IMR-90 (cell line): ENCODE measurements at regions not wholly inside any gene's neighbourhood (a gene's known extent, or its start where the extent isn't known, plus 50 kb on each side); places are given as distances from the start of the nearest gene placed in this dataset.

Experiments
- ATAC-seq: fragments of 200-7000 bp; cut with Tn5 transposase; 2 replicates; pipeline ENCODE4 v1.9.1; 2020; ENCODE audit warnings: low read depth, mild to moderate bottlenecking, moderate library complexity
- BruUV-seq: library from RNA; stranded (reverse); fragments of 400-500 nt; replicated peaks from 2 replicates; lab custom pipeline; 2021; lab: Mats Ljungman, UMichigan
- CTCF ChIA-PET: fragments of 300-600 bp; formaldehyde crosslinking; extraction: SDS; loops from one replicate; lab custom pipeline; 2021; ENCODE audit warnings: antibody characterized with exemption; lab: Yijun Ruan, JAX
- POLR2A ChIA-PET: fragments of 300-600 bp; sonication (Branson Sonifier 250); formaldehyde crosslinking; loops from one replicate; lab custom pipeline; 2022; ENCODE audit warnings: antibody characterized with exemption; ENCODE audit not compliant: unreplicated experiment; lab: Charles Lee
- DNase-seq: peaks from one replicate; pipeline ENCODE4 v3.0.0; 2013
- H2AFZ ChIP-seq: replicated peaks from 2 replicates; pipeline ENCODE3; 2013; ENCODE audit warnings: low read length, mild to moderate bottlenecking; ENCODE audit not compliant: poor library complexity
- H2AK5ac ChIP-seq: 2 replicates; pipeline ENCODE4 v1.6.1; 2013; ENCODE audit warnings: low read depth, low read length, inconsistent platforms
- H2AK9ac ChIP-seq: replicated peaks from 2 replicates; pipeline ENCODE3; 2013; ENCODE audit warnings: mild to moderate bottlenecking, low read depth, low read length, moderate library complexity; ENCODE audit not compliant: poor library complexity
- H2BK120ac ChIP-seq: 2 replicates; pipeline ENCODE4 v1.6.1; 2013; ENCODE audit warnings: low read depth, low read length, inconsistent platforms
- H2BK15ac ChIP-seq: 3 replicates; pipeline ENCODE4 v1.6.1; 2013; ENCODE audit warnings: low read depth, low read length, inconsistent platforms
- H2BK20ac ChIP-seq: 2 replicates; pipeline ENCODE4 v1.6.1; 2013; ENCODE audit warnings: low read depth, mild to moderate bottlenecking, inconsistent platforms, low read length, moderate library complexity
- H2BK5ac ChIP-seq: 2 replicates; pipeline ENCODE4 v1.6.1; 2013; ENCODE audit warnings: mild to moderate bottlenecking, low read depth, low read length, inconsistent platforms; ENCODE audit not compliant: poor library complexity, severe bottlenecking
- H3K14ac ChIP-seq: replicated peaks from 2 replicates; pipeline ENCODE4 v1.6.1; 2013; ENCODE audit warnings: low read depth, low read length, inconsistent platforms
- H3K18ac ChIP-seq: 2 replicates; pipeline ENCODE4 v1.6.1; 2013; ENCODE audit warnings: low read depth, low read length, control low read depth
- H3K23ac ChIP-seq: 2 replicates; pipeline ENCODE4 v1.6.1; 2013; ENCODE audit warnings: low read depth, low read length, inconsistent platforms
- H3K27ac ChIP-seq: 2 replicates; pipeline ENCODE4 v1.5.1; 2013; ENCODE audit warnings: mild to moderate bottlenecking, control low read depth, low read length; ENCODE audit not compliant: insufficient read depth
- H3K27me3 ChIP-seq: 2 replicates; pipeline ENCODE4 v1.6.1; 2013; ENCODE audit warnings: low read length; ENCODE audit not compliant: control insufficient read depth, insufficient read depth
- H3K36me3 ChIP-seq: 2 replicates; pipeline ENCODE4 v1.6.1; 2013; ENCODE audit warnings: low read length, mixed read lengths; ENCODE audit not compliant: control insufficient read depth, insufficient read depth
- H3K4ac ChIP-seq: 2 replicates; pipeline ENCODE4 v1.6.1; 2013; ENCODE audit warnings: low read depth, low read length, inconsistent platforms
- H3K4me1 ChIP-seq: 2 replicates; pipeline ENCODE4 v1.6.1; 2013; ENCODE audit warnings: low read length, mixed read lengths; ENCODE audit not compliant: control insufficient read depth, insufficient read depth
- H3K4me2 ChIP-seq: 2 replicates; pipeline ENCODE4 v1.6.1; 2013; ENCODE audit warnings: low read depth, mild to moderate bottlenecking, control low read depth, low read length, moderate library complexity
- H3K4me3 ChIP-seq: 2 replicates; pipeline ENCODE4 v1.5.1; 2013; ENCODE audit warnings: low read depth, mild to moderate bottlenecking, control low read depth, low read length, moderate library complexity; ENCODE audit not compliant: insufficient read depth
- H3K56ac ChIP-seq: 2 replicates; pipeline ENCODE4 v1.6.1; 2013; ENCODE audit warnings: low read length, inconsistent platforms; ENCODE audit not compliant: insufficient read depth; ENCODE audit errors: extremely low read depth
- H3K79me1 ChIP-seq, 2 experiments: 2 replicates each; pipeline ENCODE4 v1.6.1; 2013; ENCODE audit warnings: low read length in 2 of 2, inconsistent platforms in 1 of 2, low read depth in 1 of 2
- H3K9ac ChIP-seq: 2 replicates; pipeline ENCODE4 v1.6.1; 2013; ENCODE audit warnings: low read depth, low read length, control low read depth
- H3K9me1 ChIP-seq: 2 replicates; pipeline ENCODE4 v1.6.1; 2013; ENCODE audit warnings: low read length, inconsistent platforms; ENCODE audit not compliant: insufficient read depth
- H3K9me3 ChIP-seq: 2 replicates; pipeline ENCODE4 v1.6.1; 2013; ENCODE audit warnings: low read length; ENCODE audit not compliant: control insufficient read depth, insufficient read depth
- H4K20me1 ChIP-seq: 2 replicates; pipeline ENCODE4 v1.6.1; 2013; ENCODE audit warnings: low read length, inconsistent platforms; ENCODE audit not compliant: insufficient read depth
- H4K5ac ChIP-seq: 2 replicates; pipeline ENCODE4 v1.6.1; 2013; ENCODE audit warnings: mild to moderate bottlenecking, low read depth, low read length, control low read depth
- H4K8ac ChIP-seq, 2 experiments: 2 replicates each; pipeline ENCODE4 v1.6.1; 2013; ENCODE audit warnings: low read depth in 2 of 2, low read length in 2 of 2, control low read depth in 1 of 2, inconsistent platforms in 1 of 2
- H4K91ac ChIP-seq: 2 replicates; pipeline ENCODE4 v1.6.1; 2013; ENCODE audit warnings: low read depth, low read length, inconsistent platforms; ENCODE audit not compliant: insufficient read depth
- BHLHE40 ChIP-seq: fragments of 150-350 bp; IDR thresholded peaks from 2 replicates; pipeline ENCODE4 v1.6.1; 2016; ENCODE audit warnings: mild to moderate bottlenecking, low read depth, low read length
- CEBPB ChIP-seq: IDR thresholded peaks from 2 replicates; pipeline ENCODE4 v1.6.1; 2012; ENCODE audit warnings: low read depth, low read length, improper control_type of control experiment
- FOS ChIP-seq: fragments of 150-350 bp; IDR thresholded peaks from 2 replicates; pipeline ENCODE4 v1.6.1; 2016; ENCODE audit warnings: low read depth, low read length
- MAZ ChIP-seq: IDR thresholded peaks from 2 replicates; pipeline ENCODE4 v1.6.1; 2012; ENCODE audit warnings: low read depth, mild to moderate bottlenecking, low read length, improper control_type of control experiment, moderate library complexity, borderline replicate concordance
- MXI1 ChIP-seq: IDR thresholded peaks from 2 replicates; pipeline ENCODE4 v1.6.1; 2012; ENCODE audit warnings: low read depth, mild to moderate bottlenecking, low read length, moderate library complexity, borderline replicate concordance
- NFE2L2 ChIP-seq: fragments of 150-350 bp; IDR thresholded peaks from 2 replicates; pipeline ENCODE4 v1.6.1; 2016; ENCODE audit warnings: low read depth, mild to moderate bottlenecking, low read length
- RAD21 ChIP-seq: IDR thresholded peaks from 2 replicates; pipeline ENCODE4 v1.6.1; 2012; ENCODE audit warnings: low read length, improper control_type of control experiment
- RCOR1 ChIP-seq: IDR thresholded peaks from 2 replicates; pipeline ENCODE4 v1.6.1; 2012; ENCODE audit warnings: mild to moderate bottlenecking, low read length, improper control_type of control experiment; ENCODE audit not compliant: insufficient replicate concordance
- RFX5 ChIP-seq: IDR thresholded peaks from 2 replicates; pipeline ENCODE4 v1.8.0; 2012; ENCODE audit warnings: low read depth, mild to moderate bottlenecking, low read length, moderate library complexity
- SMC3 ChIP-seq: fragments of 150-350 bp; IDR thresholded peaks from 2 replicates; pipeline ENCODE4 v1.6.1; 2016; ENCODE audit warnings: low read depth, mild to moderate bottlenecking, antibody characterized with exemption, low read length, moderate library complexity
- WGBS, 2 experiments: methylation state at CpG; one replicate each; pipeline versions ENCODE4 v1.1.5 to v1.1.7; 2013; ENCODE audit warnings: missing lambda C conversion rate in 2 of 2; ENCODE audit not compliant: insufficient read length in 1 of 2; ENCODE audit errors: extremely low coverage in 2 of 2; 5-methylcytosine and 5-hydroxymethylcytosine counted together
- dilution Hi-C: fragments of 300-500 bp; cut with HindIII; formaldehyde crosslinking; loops from one replicate; pipeline ENCODE4 v1.14.3; 2018; ENCODE audit warnings: low sequenced_read_pairs; ENCODE audit not compliant: unreplicated experiment
- in situ Hi-C: fragments of 300-500 bp; cut with MboI; formaldehyde crosslinking; loops from 3 replicates; pipeline ENCODE4 v1.14.3; 2019; ENCODE audit warnings: low sequenced_read_pairs, inconsistent platforms, mixed read lengths
- intact Hi-C: fragments of 100-400 bp; cut with micrococcal nuclease; formaldehyde crosslinking; loops from 2 replicates; pipeline ENCODE4 v1.10.0; 2022
- TF ChIP-seq, protein P1 (sequence below): fragments of 150-350 bp; IDR thresholded peaks from 2 replicates; pipeline ENCODE4 v1.6.1; 2017; ENCODE audit warnings: mild to moderate bottlenecking, antibody characterized with exemption, low read length, low read depth

DNA sequence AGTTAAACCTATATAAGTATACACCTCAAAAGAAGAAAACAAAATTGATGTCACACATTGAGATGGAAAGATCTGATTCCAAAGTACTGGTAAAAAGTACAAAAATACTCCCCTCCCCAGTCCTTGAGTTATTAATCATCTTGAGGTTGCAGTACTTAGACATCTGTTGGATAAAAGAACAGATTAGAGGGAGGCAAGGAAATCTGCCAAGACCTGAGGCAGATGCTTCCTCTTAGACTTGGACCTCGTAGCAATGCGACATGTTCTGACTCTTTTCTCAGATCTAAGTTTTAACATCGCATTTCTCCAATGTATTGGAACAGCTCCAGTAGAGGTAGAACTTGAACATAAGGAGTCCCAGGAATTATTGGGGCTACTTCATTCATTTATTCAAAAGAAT is 187.9 kb upstream of the GRIN2B start:
- ChIA-PET POLR2A (no interaction called here), CTCF (no interaction called here)
- no peak overlapping the region for H4K5ac ChIP-seq
- no peak overlapping the region for H3K18ac ChIP-seq
- ATAC-seq = no peak
- H3K4ac ChIP-seq = no peak overlapping the region
- intact Hi-C loops (loop anchor here (5.0 to 10.0 kb wide), 3 partner anchors 632 to 1444 kb away; no protein-coding TSS in a partner anchor), dilution Hi-C loops (no loop called here), in situ Hi-C loops (loop anchor here (5.0 to 25.0 kb wide), 3 partner anchors 302 to 894 kb away; no protein-coding TSS in a partner anchor)
- no peak overlapping the region for H2BK5ac ChIP-seq
- WGBS, 2 experiments = no CpG with 5 or more reads among the region's 3 CpGs
- no peak overlapping the region for H4K91ac ChIP-seq
- no peak overlapping the region for H2BK15ac ChIP-seq
- no peaks in the 10 kb centered on the region for H3K9me3 ChIP-seq
- no peaks in the 10 kb centered on the region for H4K20me1 ChIP-seq
- H3K9ac ChIP-seq = no peak overlapping the region
- H2BK20ac ChIP-seq = no peak overlapping the region
- TF ChIP-seq MXI1 = no peak
- TF ChIP-seq, protein P1, sequence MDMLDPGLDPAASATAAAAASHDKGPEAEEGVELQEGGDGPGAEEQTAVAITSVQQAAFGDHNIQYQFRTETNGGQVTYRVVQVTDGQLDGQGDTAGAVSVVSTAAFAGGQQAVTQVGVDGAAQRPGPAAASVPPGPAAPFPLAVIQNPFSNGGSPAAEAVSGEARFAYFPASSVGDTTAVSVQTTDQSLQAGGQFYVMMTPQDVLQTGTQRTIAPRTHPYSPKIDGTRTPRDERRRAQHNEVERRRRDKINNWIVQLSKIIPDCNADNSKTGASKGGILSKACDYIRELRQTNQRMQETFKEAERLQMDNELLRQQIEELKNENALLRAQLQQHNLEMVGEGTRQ = no peak
- TF ChIP-seq MAZ = no peak
- no peak for TF ChIP-seq CEBPB
- TF ChIP-seq FOS = no peak
- no peak for TF ChIP-seq BHLHE40
- TF ChIP-seq RAD21 = no peak
- no peak for TF ChIP-seq SMC3
- TF ChIP-seq RCOR1 = no peak
- TF ChIP-seq NFE2L2 = no peak
- no peak for TF ChIP-seq RFX5
- no peak overlapping the region for H4K8ac ChIP-seq
- H3K27ac ChIP-seq = no peak overlapping the region
- no peaks in the 10 kb centered on the region for H3K79me1 ChIP-seq
- H3K4me1 ChIP-seq = no peaks in the 10 kb centered on the region
- no peak overlapping the region for H2BK120ac ChIP-seq
- H3K23ac ChIP-seq = no peak overlapping the region
- no peak overlapping the region for H3K4me2 ChIP-seq
- no peak overlapping the region for H3K56ac ChIP-seq
- DNase-seq = no peak
- H3K14ac ChIP-seq = no peak overlapping the region
- no peak overlapping the region for H2AK5ac ChIP-seq
- H3K4me3 ChIP-seq = no peak overlapping the region
- no peak overlapping the region for H2AK9ac ChIP-seq
- no peaks in the 10 kb centered on the region for H3K9me1 ChIP-seq
- H2AFZ ChIP-seq = no peak overlapping the region
- no peaks in the 10 kb centered on the region for H3K27me3 ChIP-seq
- H3K36me3 ChIP-seq = no peaks in the 10 kb centered on the region
- BruUV-seq = no TSS peak
